ENCODE measurements at regions not wholly inside any gene's neighbourhood (a gene's known extent, or its start where the extent isn't known, plus 50 kb on each side); places are given as distances from the start of the nearest gene placed in this dataset.
"Not testable (repeated sequence)": the region's sequence is repeated elsewhere in the genome, so short reads cannot be mapped to it uniquely, and the experiment has no call there.

DNA sequence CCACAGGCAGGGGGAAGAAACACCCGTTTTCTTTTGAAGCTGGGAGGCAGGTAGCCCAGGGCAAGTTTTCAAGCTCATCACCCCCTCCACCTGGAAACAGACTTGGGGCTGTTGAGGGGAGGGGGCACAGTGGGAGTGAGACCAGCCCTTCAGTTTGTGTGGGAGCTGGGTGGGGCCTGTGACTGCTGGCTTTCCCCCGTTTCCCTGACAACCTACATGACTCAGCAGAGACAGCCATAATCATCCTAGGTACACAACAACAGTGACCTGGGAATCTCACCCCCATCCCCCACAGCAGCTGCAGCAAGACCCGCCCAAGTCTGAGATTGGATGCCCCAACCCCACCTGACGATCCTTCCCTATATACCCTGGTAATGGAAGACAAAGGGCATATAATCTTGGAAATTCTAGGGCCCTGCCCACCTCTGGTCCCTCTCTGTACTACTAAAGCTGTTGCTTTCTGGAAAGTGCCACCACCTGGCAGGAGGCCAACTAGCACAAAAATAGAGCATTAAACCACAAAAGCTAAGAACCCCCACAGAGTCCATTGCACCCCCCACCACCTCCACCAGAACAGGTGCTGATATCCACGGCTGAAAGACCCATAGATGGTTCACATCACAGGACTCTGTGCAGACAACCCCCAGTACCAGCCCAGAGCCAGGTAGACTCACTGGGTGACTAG lies 422.2 kb upstream of the SGO1 start:
- DNase-seq, result no peak

DNA sequence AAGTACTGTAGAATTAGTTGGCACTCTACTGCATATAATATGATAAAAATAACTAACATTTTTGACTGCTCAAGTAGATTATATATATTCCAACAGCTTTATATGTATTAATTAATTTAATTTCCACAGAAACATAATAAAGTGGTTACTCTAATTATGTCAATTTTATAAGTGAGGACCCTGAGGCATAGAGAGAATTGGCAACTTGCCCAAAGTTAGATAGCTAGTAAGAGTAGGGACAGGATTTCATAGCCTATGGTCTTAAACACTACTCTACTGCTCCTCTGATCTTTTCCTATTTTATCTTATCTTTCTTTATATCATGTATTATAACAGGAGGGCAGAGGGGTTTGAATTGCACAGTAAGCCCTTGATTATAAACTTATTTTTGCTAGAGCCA lies 418.7 kb upstream of the SGO1 start:
- DNase-seq, result no peak

DNA sequence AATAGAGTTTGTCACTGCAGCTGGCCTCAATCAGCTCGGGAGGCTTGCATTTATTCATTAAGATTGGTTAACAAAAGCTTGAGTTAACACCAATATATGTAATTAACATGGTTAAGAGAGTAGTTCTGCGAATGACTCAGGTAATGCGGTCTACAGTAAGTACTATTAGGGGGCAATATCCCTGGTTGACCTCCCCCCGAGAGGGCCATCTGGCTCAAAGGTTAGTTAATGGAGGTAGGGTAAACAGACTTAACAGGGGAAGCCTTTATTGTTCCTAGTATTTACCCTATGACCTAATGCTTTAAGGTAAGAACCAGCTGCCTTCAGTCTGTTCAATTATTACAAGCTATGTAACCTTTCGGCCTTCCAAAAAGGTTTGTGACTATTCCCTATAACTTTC lies 403.3 kb upstream of the SGO1 start:
- no peak for DNase-seq

DNA sequence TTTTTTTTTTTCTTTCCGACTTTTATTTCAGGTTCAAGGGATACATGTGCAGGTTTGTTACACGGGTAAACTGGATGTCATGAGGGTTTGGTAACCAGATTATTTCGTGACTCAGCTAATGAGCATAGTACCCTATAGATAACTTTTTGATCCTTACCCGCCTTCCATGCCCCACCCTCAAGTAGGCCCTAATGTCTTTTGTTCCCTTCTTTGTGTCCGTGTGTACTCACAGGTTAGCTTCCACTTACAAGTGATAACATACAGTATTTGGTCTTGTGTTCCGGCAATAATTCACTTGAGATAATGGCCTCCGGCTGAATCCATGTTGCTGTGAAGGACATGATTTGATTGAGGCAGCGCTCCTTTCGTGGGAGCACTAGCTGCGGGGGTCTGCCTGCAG lies 402.8 kb upstream of the SGO1 start:
- DNase-seq, result no peak

DNA sequence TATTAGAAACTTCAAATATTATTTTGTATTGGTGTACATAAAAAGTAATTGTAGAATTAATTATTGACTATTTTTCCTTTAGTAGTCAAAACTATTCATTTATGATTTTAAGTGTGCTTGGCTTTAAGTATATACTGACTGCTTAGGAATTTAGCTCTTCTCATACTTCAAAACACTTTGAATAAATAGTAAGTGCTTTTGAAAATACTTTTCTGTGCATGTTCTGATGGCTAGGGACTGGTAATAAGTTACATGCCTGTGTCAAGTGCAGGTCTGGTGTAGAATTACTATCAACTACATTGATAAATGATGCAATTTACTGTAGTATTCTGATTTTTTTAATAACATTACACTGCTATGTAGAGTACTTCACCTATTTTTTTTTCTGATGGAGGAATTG lies 397.6 kb upstream of the SGO1 start:
- DNase-seq, result no peak

DNA sequence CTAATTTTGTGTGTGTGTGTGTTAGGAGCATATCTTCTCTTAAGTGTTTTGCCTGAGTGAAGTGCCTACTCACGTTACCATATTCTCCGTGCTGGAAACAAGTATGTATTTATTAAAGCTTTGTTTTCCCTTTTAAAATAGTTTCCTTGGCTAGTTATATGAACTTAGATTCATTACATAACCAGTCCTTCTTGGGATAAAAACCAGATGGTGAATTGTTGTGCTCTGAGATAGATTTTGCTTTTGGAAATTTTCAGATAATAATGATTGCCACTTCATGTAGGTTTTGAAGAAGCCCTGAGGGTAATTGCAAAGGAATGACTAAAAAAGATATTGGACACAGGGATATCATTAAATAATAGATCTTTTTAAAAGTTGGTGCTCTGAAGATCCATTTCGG lies 390.2 kb upstream of the SGO1 start:
- no peak for DNase-seq

DNA sequence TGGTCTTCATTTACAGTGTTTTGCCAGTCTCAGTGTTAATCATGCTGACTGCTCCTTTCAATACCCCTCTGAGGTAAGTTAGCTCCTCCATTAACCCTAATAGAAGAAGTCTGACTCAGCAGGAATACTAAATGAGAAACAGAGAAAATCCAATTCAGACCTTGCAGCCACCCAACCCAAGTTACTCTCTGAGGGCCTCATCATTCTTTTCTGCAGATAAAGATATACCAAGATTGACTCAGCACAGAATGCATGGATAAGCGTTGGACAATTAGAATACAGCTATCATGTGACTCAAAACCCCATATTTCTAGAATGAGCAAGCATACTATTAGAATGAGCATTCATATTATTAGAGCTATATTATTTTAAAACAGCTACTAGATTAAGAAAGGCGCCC lies 389.1 kb upstream of the SGO1 start:
- no peak for DNase-seq

DNA sequence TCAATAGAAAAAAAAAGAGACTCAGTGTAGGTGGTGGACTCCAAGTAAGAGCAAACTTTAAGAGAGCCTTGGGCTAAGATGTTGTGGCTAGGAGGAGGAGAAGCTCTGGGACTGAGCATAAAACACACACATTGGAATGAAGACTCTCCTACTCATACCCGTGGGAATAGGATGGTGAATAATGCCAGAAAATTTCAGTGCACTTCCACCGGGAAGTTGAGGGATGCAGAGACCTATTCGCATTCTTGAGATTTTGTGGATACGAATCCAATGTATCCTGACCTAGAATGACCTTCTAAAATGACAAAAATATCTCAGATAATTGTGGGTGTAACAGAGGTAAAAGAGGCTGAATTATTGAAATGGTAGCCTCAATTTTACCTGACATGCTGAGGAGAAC lies 388.7 kb upstream of the SGO1 start:
- no peak for DNase-seq

DNA sequence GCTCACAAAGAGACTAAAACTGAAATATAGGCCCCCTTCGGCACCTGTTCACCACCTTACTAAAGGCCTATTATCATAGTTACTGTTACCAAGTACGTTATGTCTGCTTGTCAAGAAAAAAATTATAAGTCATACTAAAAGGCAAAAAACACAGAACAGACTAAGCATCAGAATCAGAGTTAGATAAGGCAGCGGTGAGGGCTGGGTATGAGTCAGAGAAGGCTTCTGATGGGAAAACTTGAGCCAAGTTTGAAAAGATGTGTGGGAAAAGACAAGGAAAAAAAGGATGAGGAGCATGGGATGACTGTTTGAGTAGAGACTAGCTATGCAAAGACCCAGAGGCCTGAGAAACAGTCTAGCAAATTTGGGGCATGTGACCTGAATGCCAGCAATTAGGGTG lies 387.2 kb upstream of the SGO1 start:
- no peak for DNase-seq

DNA sequence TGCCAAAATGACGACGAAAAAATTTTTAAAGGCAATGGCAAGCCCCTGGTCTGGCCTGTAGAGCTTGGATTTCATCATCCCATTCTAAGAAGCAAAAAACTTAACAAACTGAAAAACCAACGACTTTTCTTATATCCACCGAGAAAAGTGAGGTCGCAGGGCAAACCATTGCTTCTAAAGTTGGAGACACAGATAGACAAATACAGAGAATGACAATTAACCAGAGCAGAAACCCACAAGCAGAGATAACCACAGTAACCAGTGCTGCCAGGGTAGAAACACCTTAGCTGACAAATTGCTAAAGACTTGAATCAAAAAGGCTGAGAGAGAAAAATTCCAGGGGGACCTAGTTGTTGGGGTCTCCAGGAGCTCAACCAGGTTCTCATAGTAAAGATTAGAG lies 386.5 kb upstream of the SGO1 start:
- DNase-seq, result no peak

DNA sequence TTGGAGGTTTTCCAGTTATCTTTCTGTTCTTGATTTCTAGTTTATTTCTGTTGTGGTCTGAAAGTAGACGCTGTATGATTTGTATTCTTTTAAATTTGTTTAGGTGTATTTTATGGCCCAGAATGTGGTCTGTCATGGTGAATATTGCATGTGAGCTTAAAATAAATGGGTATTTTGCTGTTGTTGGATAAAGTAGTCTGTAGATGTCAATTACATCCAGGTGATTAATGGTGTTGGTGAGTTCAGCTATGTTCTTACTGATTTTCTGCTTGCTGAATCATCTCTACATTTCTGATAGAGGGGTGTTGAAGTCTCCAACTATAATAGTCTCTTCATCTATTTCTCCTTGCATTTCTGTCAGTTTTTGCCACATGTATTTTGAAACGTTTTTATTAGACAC lies 383.3 kb upstream of the SGO1 start:
- DNase-seq, result no peak

DNA sequence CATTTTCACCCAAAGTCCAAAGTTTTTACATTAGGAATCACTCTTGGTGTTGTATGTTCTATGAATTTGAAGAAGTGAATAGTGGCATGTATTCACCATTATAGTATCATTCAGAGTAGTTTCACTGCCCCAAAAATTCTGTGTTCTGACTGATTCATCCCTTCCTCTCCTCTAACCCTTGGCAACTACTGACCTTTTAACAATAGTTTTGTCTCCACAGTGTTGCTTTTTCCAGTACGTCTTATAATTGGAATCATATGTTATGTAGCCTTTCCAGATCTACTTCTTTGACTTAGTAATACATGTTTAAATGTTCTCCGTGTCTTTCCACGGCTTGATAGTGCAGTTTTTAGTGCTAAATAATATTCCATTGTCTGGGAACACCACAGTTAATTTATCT lies 379.0 kb upstream of the SGO1 start:
- DNase-seq, result no peak

DNA sequence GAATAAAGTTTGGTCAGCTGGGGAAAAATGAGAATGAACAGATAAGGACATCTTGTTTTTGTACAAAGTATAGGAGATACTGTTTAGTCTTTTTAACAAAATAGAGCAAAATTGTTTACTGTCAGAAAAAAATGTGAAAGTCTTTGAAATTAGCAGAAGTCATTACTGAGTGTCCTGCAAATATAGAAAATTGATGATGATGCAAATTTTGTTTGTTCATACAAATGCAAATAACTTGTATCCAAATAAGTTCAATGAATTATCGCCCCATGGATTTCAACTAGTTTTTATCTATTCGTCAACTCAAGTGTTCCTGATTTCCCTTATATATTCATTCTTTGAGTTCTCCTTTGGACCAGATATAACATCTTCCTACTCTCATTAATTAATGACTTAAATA lies 378.0 kb upstream of the SGO1 start:
- no peak for DNase-seq

DNA sequence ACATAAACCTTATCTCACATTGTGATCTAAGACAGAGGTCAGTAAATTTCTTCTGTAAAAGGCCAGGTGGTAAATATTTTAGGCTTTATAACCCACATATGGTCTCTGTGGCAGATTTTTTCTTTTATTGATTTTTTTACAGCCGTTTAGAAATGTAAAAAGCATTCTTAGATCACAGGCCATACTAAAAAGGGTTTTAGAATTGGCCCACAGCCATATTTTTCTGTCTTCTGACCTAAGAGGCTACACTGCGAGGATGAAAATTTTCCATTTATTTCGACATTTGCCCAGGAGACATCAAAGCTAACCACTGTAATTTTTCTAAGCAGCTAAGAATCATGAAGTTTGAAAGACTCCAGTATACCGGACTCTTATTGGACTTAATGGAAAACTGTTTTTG lies 377.2 kb upstream of the SGO1 start:
- DNase-seq, result no peak

DNA sequence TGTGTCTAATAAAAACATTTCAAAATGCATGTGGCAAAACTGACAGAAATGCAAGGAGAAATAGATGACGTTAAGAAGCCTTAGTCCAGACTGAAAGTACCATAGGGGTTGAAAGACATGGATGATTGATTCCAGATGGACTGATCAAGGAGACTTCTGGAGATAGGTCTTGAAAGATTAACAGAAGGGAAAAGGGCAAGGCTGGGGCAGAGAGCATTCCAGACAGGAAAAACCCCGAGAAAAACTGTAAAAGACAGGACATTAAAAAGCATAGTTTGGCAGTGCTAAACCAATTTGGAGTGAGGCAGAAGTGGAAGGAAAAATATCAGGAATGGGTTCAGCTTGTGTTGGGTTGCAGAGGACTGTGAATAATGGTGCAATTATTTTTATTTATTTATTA lies 375.2 kb upstream of the SGO1 start:
- no peak for DNase-seq

DNA sequence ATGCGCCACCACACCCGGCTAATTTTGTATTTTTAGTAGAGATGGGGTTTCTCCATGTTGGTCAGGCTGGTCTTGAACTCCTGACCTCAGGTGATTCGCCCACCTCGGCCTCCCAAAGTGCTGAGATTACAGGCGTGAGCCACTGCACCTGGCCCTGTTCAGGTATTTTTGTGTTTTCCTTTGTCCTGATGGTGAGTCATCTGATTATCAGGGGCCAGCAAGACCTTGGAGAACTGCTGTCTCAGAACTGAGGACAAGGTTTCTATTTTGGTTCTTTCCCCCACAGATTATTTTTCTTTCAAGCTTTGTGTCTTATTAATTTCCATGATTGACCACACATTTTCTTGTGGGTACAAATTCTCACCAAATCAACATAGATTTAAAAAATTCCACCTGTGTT lies 374.4 kb upstream of the SGO1 start:
- not testable (repeated sequence) for DNase-seq

DNA sequence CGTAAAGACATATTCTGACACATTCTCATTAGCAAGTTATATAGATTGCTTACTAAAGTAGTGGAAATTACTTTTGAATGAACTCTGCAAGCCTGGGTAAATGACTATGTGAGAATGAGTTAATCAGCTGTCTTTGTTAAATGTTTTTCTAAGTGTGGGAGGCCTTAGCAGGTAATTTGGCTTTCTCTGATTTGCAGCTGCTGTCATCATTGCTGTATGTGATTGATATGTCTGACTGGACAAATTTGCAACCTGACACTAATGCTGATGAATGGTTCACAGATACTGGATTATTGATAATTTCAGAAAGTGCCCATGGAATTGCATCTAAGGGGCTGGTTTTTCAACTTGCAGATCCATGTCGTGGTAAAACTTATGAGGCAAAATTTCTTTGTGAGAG lies 372.2 kb upstream of the SGO1 start:
- no peak for DNase-seq

DNA sequence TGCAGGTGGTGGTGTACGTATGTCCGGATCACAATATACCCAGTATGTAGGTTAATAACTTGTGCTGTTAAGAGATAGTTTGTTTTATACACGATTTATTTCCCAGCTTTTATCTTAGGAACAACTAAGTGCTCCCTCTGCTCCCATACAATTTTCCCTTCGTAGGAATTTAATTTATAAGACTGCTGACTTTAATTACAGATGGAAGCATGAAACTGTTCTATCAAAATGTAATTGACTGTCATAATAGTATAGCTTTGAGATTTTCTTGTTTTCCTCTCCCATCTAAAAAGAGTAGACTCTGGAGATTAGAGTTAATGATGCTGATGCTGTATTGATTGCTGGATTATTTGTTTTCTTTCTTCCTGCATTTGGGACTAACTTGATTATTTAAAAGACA lies 370.7 kb upstream of the SGO1 start:
- no peak for DNase-seq

DNA sequence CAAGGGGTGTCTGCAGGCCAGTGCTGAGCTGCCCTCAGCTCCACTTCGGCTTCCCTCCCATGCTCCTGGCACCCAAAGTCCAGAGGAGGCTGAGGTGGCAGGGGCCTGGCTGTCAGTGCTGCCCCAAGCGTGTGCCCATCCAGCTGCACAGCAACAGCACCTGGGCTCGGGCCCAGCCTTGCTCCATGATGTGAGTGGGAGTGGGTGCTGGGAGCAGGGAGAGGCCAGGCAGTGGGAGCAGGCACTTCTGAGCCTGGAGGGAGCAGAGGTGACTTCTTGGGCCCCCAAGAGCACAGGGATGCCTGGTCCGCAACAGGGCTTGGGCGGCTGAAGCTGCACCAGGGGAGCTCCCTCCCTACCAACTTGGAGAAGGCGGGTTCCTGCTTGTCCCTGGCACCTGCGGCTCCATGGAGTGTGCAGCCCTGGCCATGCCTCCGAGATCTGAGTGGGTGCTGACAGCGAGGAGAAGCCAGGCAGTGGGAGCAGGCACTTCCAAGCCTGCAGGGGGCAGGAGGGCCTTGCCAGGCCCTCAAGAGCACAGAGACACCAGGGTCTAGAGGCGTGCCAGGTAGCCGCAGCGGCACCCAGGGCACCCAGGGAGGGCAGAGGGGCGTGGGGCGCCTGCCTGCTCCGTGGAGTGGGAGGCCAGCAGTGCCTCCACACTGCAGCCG lies 366.7 kb upstream of the SGO1 start:
- DNase-seq, result no peak

DNA sequence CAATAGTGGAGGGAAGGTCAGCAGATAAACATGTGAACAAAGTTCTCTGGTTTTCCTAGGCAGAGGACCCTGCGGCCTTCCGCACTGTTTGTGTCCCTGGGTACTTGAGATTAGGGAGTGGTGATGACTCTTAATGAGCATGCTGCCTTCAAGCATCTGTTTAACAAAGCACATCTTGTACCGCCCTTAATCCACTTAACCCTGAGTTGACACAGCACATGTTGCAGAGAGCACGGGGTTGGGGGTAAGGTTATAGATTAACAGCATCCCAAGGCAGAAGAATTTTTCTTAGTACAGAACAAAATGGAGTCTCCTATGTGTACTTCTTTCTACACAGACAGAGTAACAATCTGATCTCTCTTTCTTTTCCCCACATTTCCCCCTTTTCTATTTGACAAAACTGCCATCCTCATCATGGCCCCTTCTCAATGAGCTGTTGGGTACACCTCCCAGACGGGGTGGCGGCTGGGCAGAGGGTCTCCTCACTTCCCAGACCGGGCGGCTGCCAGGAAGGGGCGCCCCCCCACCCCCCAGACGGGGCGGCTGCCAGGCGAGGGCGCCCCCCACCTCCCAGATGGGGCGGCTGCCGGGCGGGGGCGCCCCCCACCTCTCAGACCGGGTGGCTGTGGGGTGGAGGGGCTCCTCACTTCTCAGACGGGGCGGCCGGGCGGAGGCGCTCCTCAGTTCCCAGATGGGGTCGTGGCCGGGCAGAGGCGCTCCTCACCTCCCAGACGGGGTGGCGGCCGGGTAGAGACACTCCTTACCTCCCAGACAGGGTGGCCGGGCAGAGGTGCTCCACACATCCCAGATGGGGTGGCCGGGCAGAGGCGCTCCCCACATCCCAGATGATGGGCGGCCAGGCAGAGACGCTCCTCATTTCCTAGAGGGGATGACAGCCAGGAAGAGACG lies 361.6 kb upstream of the SGO1 start:
- DNase-seq, result not testable (repeated sequence)

DNA sequence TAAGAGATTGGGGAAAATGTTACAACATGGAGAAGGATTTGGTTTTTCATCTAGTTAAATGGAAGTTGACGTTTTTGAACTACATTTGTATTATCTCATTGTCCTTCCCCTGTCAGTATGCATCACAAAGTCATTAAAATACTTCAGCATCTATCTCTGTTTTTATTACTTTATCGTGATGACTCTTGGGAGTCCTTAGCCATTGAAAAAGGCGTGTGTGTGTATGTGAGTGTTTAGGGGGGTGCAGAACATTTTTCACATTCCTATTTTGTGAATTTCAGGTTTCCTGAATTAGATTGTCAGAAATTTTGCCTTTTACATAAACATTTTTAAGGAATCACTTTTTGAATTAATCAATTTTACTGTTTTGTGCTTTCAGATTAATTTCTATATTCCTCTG lies 360.6 kb upstream of the SGO1 start:
- no peak for DNase-seq

DNA sequence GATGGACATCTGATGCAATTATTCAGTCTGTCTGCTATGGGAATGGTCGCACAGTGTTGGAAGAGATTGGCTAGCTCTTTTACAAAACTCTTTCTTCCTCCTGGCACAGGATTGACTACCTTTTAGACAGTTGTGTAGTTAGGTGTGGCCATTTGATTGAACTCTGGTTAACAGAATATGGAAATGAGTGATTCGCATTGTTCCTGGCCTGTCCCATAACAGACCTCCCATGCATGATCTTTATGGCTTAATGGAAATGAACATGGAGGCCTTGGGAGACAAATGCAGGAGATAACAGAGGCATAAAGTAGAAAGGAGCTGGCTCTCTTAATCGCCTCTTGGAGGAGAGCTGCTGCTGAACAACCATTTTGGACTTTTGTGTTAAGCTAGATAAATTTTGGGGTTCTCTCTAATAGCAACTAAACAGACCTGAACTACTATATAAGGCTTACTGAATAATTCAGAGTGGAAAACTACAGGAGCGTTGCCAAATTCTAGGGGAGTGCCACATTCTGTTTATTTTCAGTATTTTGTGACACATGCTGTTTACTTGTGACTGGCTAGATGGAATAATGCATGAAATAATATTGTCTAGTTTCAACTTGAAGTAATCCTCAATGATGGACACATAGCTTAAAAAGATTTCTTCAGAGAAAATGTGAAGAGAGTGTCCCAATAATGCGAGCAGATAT lies 357.7 kb upstream of the SGO1 start:
- DNase-seq, result no peak

DNA sequence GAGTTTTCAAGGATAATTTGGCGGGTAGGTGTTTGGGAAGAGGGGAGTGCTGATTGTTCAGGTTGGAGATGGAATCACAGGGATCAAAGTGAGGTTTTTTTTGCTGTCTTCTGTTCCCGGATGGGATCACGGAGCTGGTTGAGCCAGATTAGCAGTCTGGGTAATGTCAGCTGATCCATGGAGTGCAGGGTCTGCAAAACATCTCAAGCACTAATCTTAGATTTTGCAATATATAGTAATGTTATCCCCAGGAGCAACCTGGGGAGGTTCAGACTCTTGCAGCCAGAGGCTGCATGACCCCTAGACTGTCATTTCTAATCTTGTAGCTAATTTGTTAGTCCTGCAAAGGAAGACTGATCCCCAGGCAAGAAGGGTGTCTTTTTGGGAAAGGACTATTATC lies 354.1 kb upstream of the SGO1 start:
- DNase-seq, result no peak

DNA sequence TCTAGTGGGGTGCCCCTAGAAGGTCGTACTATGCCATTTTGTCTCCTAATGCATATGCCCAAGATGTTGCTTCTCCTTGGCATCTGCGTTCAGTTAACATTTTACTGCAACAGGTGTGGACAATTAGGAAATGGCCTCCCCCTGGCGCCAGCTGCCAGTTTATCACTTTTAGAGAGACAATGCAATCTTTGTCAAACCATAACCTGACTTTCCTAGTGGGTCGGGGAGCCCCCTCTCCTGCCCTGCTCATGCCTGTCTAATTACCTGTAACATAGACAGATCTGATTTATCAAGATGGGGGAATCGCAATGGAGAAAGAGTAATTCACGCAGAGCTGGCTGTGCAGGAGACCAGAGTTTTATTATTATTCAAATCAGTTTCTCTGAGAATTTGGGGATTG lies 353.7 kb upstream of the SGO1 start:
- no peak for DNase-seq
